GM23248 (cell line): ENCODE measurements at regions not wholly inside any gene's neighbourhood (a gene's known extent, or its start where the extent isn't known, plus 50 kb on each side); places are given as distances from the start of the nearest gene placed in this dataset.

Experiments
- EZH2 ChIP-seq: fragments of 200-600 bp; sonication (generic); IDR thresholded peaks from 2 replicates; pipeline ENCODE4 v1.6.1; 2018; ENCODE audit warnings: antibody characterized with exemption, mild to moderate bottlenecking; ENCODE audit not compliant: insufficient read depth, poor library complexity, severe bottlenecking
- EZH2phosphoT487 ChIP-seq: fragments of 200-600 bp; sonication (generic); IDR thresholded peaks from 2 replicates; pipeline ENCODE4 v1.6.1; 2018; ENCODE audit warnings: antibody characterized with exemption, moderate library complexity, mild to moderate bottlenecking, low read depth; ENCODE audit not compliant: insufficient read depth

DNA sequence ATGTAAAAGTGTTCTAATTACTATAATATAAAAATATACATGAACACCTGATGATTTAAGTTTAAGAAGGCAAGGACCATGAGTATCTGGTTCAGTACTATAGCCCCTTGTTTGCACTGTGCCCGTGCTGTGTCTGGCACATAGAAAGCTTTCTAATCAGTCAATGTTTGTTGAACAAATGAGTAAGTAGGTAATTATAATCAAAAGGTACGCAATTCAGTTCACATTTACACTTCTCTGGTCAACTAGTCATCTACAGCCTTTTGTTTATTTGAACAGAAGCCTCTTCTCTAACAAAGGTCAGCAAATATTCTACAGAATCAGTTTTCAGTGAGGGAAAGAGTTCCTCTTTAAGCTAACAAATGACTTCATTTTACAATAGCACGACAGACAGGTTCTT is 523.3 kb downstream of the SMARCA1 start:
- TF ChIP-seq EZH2phosphoT487 (no peak), EZH2 (no peak)
